ENCODE measurements at regions not wholly inside any gene's neighbourhood (a gene's known extent, or its start where the extent isn't known, plus 50 kb on each side); places are given as distances from the start of the nearest gene placed in this dataset.

DNA sequence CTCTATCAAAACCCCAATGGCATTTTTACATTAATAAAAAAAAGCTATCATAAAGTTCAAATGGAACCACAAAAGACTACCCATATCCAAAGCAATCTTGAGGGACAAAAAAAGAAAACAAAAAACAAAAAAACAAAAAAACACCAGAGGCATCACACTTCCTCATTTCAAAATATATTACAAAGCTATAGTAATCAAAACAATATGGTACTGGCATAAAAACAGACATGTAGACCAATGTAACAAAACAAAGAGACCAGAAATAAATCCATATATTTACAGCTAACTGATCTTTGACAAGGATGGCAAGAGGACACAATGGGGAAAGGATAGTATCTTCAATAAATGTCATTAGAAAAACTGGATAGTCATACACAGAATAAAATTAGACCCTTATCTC lies 245.1 kb upstream of the MSX2 start:
- Histone ChIP-seq H3K4me3 (no peak overlapping the region), H3K27me3 (no peaks in the 10 kb centered on the region), H3K4me1 (no peaks in the 10 kb centered on the region), H3K27ac (no peak overlapping the region), H3K36me3 (no peaks in the 10 kb centered on the region), H3K9me3 (no peaks in the 10 kb centered on the region), H3K9ac (ENCODE audit: low read depth in 2 of 2, low read length in 2 of 2) (no peak overlapping the region)
- TF ChIP-seq, protein P1, sequence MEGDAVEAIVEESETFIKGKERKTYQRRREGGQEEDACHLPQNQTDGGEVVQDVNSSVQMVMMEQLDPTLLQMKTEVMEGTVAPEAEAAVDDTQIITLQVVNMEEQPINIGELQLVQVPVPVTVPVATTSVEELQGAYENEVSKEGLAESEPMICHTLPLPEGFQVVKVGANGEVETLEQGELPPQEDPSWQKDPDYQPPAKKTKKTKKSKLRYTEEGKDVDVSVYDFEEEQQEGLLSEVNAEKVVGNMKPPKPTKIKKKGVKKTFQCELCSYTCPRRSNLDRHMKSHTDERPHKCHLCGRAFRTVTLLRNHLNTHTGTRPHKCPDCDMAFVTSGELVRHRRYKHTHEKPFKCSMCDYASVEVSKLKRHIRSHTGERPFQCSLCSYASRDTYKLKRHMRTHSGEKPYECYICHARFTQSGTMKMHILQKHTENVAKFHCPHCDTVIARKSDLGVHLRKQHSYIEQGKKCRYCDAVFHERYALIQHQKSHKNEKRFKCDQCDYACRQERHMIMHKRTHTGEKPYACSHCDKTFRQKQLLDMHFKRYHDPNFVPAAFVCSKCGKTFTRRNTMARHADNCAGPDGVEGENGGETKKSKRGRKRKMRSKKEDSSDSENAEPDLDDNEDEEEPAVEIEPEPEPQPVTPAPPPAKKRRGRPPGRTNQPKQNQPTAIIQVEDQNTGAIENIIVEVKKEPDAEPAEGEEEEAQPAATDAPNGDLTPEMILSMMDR (IDR thresholded peaks at IDR 0.05) = no peak
- no peak for DNase-seq
- intact Hi-C loops (cut with DNase I) = no loop called here

DNA sequence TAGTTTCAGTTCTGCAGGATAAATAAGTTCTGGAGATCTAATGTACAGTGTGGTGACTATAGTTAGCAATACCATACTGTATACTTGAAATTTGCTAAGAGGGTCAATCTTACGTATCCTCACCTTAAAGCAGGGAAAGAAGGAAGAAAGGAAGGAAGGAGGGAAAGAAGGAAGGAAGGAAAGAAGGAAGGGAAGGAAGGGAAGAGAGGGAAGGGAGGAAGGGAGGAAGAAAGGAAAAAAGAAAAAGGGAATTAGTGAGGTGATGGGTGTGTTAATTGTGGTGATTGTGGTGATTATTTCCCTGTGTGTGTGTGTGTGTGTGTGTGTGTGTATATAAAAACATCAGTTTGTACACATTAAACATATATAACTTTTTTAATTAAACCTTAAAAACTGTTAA lies 242.6 kb upstream of the MSX2 start:
- TF ChIP-seq, protein P1 (IDR thresholded peaks at IDR 0.05) = no peak
- Histone ChIP-seq H3K27me3 (no peaks in the 10 kb centered on the region), H3K9ac (ENCODE audit: low read depth in 2 of 2, low read length in 2 of 2) (no peak overlapping the region), H3K4me1 (no peaks in the 10 kb centered on the region), H3K9me3 (no peaks in the 10 kb centered on the region), H3K27ac (no peak overlapping the region), H3K36me3 (no peaks in the 10 kb centered on the region), H3K4me3 (no peak overlapping the region)
- DNase-seq = no peak
- intact Hi-C loops (cut with DNase I) = no loop called here

DNA sequence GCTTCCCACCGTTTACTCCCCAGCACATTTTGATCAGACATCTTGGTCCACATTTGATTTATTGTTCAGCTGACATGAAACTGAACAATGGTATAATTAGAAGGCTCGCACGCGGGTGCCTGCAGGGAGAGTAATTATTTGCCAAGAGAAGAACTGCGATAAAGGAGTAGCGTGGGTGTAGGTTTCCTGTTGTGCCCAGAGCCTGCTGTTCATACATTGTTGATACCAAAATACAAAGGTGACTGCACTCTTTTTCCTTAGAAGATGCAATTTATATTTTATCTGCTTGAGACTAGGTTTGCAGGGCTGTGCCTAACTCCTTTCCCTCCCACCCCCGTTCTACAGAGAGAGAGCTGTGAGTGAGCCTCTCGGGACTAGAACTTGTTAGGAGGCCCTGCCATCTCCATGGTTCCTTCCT lies 241.8 kb upstream of the MSX2 start:
- DNase-seq = no peak
- TF ChIP-seq, protein P1 (IDR thresholded peaks at IDR 0.05) = no peak
- H3K27me3 ChIP-seq = no peaks in the 10 kb centered on the region
- no peaks in the 10 kb centered on the region for H3K9me3 ChIP-seq
- no peak overlapping the region for H3K4me3 ChIP-seq
- no peak overlapping the region for H3K27ac ChIP-seq
- H3K4me1 ChIP-seq = no peaks in the 10 kb centered on the region
- no peaks in the 10 kb centered on the region for H3K36me3 ChIP-seq
- intact Hi-C loops (cut with DNase I) = no loop called here
- no peak overlapping the region for H3K9ac ChIP-seq (ENCODE audit: low read depth in 2 of 2, low read length in 2 of 2)

DNA sequence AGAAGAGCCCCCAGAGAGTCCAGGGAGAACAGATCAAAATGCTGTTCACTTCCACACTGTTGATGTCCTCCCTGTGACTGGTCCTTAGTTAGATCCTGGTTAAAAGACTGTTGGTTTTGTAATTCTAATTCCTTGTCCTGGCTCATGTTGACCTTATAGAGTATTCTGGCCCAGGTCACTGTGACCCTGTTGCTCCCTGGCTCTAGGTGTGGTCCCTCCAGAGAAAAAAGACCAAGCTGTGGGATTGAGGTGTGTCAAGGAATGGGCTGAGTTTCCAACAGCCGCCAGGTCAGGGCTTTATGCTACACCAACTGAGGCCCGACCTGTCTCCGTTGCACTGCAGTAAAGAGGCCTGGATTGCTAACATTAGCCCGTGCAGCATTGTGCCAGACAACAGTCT lies 241.0 kb upstream of the MSX2 start:
- Histone ChIP-seq H3K4me1 (no peaks in the 10 kb centered on the region), H3K27ac (no peak overlapping the region), H3K27me3 (no peaks in the 10 kb centered on the region), H3K36me3 (no peaks in the 10 kb centered on the region), H3K4me3 (no peak overlapping the region), H3K9ac (ENCODE audit: low read depth in 2 of 2, low read length in 2 of 2) (no peak overlapping the region), H3K9me3 (no peaks in the 10 kb centered on the region)
- intact Hi-C loops (cut with DNase I) = no loop called here
- TF ChIP-seq, protein P1 (IDR thresholded peaks at IDR 0.05) = no peak
- no peak for DNase-seq

DNA sequence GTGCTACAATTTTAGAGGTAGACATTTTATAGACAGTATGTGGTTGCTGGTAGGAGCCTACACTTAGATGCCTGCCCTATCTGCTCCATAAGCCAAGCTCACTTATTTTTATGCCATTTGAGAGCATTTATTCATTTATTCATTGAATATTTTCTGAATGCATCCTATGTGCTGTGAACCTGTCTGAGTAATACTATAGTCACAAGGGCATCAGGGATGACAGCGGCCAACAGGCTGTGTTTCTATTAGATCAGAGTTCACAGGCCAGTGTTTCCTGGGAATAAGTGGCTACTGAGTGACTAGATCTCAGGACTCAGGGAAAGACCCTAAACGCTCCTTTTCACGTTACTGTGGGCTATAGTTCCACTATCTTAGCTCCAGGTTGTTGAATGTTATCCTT lies 235.2 kb upstream of the MSX2 start:
- intact Hi-C loops (cut with DNase I) = no loop called here
- no peaks in the 10 kb centered on the region for H3K36me3 ChIP-seq
- no peak overlapping the region for H3K4me3 ChIP-seq
- H3K27ac ChIP-seq = no peak overlapping the region
- no peaks in the 10 kb centered on the region for H3K27me3 ChIP-seq
- no peak overlapping the region for H3K9ac ChIP-seq (ENCODE audit: low read depth in 2 of 2, low read length in 2 of 2)
- TF ChIP-seq, protein P1 (IDR thresholded peaks at IDR 0.05) = no peak
- no peaks in the 10 kb centered on the region for H3K4me1 ChIP-seq
- H3K9me3 ChIP-seq = no peaks in the 10 kb centered on the region
- DNase-seq = no peak
